ENCODE measurements at regions not wholly inside any gene's neighbourhood (a gene's known extent, or its start where the extent isn't known, plus 50 kb on each side); places are given as distances from the start of the nearest gene placed in this dataset.

GRCh38 chr5:124544366-124545055 lies 201.9 kb downstream of the ZNF608 start:
- DNase-seq (no peak), ATAC-seq (peak; percentile 14)
- H3K9me3 ChIP-seq, result no peaks in the 10 kb centered on the region
- no peaks in the 10 kb centered on the region for H3K36me3 ChIP-seq (ENCODE audit: low read depth)
- H3K4me3 ChIP-seq, result no peak overlapping the region
- H3K4me1 ChIP-seq (ENCODE audit: low read depth), result no peaks in the 10 kb centered on the region
- intact Hi-C loops (cut with DNase I, micrococcal nuclease), result no loop called here
- TF ChIP-seq CTCF (IDR thresholded peaks at IDR 0.05), result no peak

- no peaks in the 10 kb centered on the region for H3K4me1 ChIP-seq (ENCODE audit: low read depth)
- TF ChIP-seq CTCF (IDR thresholded peaks at IDR 0.05), result no peak
- H3K9me3 ChIP-seq, result no peaks in the 10 kb centered on the region
- H3K36me3 ChIP-seq (ENCODE audit: low read depth), result no peaks in the 10 kb centered on the region
- ATAC-seq, result no peak
- no peak overlapping the region for H3K4me3 ChIP-seq
- DNase-seq, result no peak
- intact Hi-C loops (cut with DNase I, micrococcal nuclease), result no loop called here
Observed at GRCh38 chr5:124538931-124539330, 207.5 kb downstream of the ZNF608 start.

- no peak for DNase-seq
- no peak for ATAC-seq
- no peaks in the 10 kb centered on the region for H3K4me1 ChIP-seq (ENCODE audit: low read depth)
- intact Hi-C loops (cut with DNase I, micrococcal nuclease), result no loop called here
- H3K9me3 ChIP-seq, result no peaks in the 10 kb centered on the region
- H3K36me3 ChIP-seq (ENCODE audit: low read depth), result no peaks in the 10 kb centered on the region
- no peak overlapping the region for H3K4me3 ChIP-seq
- no peak for TF ChIP-seq CTCF (IDR thresholded peaks at IDR 0.05)
Observed at GRCh38 chr5:124538191-124538590, 208.2 kb downstream of the ZNF608 start.

GRCh38 chr5:124537522-124537921 lies 208.9 kb downstream of the ZNF608 start:
- H3K4me3 ChIP-seq, result no peak overlapping the region
- no peaks in the 10 kb centered on the region for H3K9me3 ChIP-seq
- intact Hi-C loops (cut with DNase I, micrococcal nuclease), result no loop called here
- ATAC-seq (no peak), DNase-seq (no peak)
- no peaks in the 10 kb centered on the region for H3K36me3 ChIP-seq (ENCODE audit: low read depth)
- no peaks in the 10 kb centered on the region for H3K4me1 ChIP-seq (ENCODE audit: low read depth)
- no peak for TF ChIP-seq CTCF (IDR thresholded peaks at IDR 0.05)

GRCh38 chr5:124537107-124537506 lies 209.3 kb downstream of the ZNF608 start:
- intact Hi-C loops (cut with DNase I, micrococcal nuclease), result no loop called here
- Histone ChIP-seq H3K36me3 (ENCODE audit: low read depth) (no peaks in the 10 kb centered on the region), H3K4me1 (ENCODE audit: low read depth) (no peaks in the 10 kb centered on the region), H3K9me3 (no peaks in the 10 kb centered on the region), H3K4me3 (no peak overlapping the region)
- ATAC-seq, result no peak
- no peak for TF ChIP-seq CTCF (IDR thresholded peaks at IDR 0.05)
- no peak for DNase-seq

- Histone ChIP-seq H3K9me3 (no peaks in the 10 kb centered on the region), H3K36me3 (ENCODE audit: low read depth) (no peaks in the 10 kb centered on the region), H3K4me1 (ENCODE audit: low read depth) (no peaks in the 10 kb centered on the region), H3K4me3 (no peak overlapping the region)
- DNase-seq (no peak), ATAC-seq (no peak)
- intact Hi-C loops (cut with DNase I, micrococcal nuclease), result no loop called here
- TF ChIP-seq CTCF (IDR thresholded peaks at IDR 0.05), result no peak
Observed at GRCh38 chr5:124536333-124536732, 210.1 kb downstream of the ZNF608 start.

All from mucosa of descending colon (tissue), 3 donors.